Type B pancreatic cell (in vitro differentiated cells): ENCODE measurements at regions not wholly inside any gene's neighbourhood (a gene's known extent, or its start where the extent isn't known, plus 50 kb on each side); places are given as distances from the start of the nearest gene placed in this dataset.
"Not testable (repeated sequence)": the region's sequence is repeated elsewhere in the genome, so short reads cannot be mapped to it uniquely, and the experiment has no call there.

Source experiments
- DNase-seq: peaks from one replicate; pipeline ENCODE4 v3.0.0; 2021; ENCODE audit warnings: mixed read lengths; ENCODE audit not compliant: unreplicated experiment; ENCODE audit errors: extremely low spot score
- H3K27ac Mint-ChIP-seq: 2 replicates; pipeline ENCODE4 v1.8.0; 2021; ENCODE audit warnings: mild to moderate bottlenecking, mixed read lengths
- H3K27me3 Mint-ChIP-seq: 2 replicates; pipeline ENCODE4 v1.8.0; 2021; ENCODE audit warnings: mixed read lengths
- H3K36me3 Mint-ChIP-seq: 2 replicates; pipeline ENCODE4 v1.8.0; 2021; ENCODE audit warnings: mixed read lengths
- H3K4me1 Mint-ChIP-seq: one replicate; pipeline ENCODE4 v1.8.0; 2021; ENCODE audit warnings: mixed read lengths; ENCODE audit not compliant: unreplicated experiment
- H3K4me3 Mint-ChIP-seq: 2 replicates; pipeline ENCODE4 v1.8.0; 2021; ENCODE audit warnings: mild to moderate bottlenecking, mixed read lengths
- H3K9me3 Mint-ChIP-seq: 2 replicates; pipeline ENCODE4 v1.8.0; 2021; ENCODE audit warnings: mixed read lengths
- TF ChIP-seq, protein P1 (sequence below): fragments of 200-600 bp; sonication (generic); conservative IDR thresholded peaks from 2 replicates; pipeline ENCODE4 v1.5.0; 2021; ENCODE audit warnings: antibody characterized with exemption, mild to moderate bottlenecking

DNA sequence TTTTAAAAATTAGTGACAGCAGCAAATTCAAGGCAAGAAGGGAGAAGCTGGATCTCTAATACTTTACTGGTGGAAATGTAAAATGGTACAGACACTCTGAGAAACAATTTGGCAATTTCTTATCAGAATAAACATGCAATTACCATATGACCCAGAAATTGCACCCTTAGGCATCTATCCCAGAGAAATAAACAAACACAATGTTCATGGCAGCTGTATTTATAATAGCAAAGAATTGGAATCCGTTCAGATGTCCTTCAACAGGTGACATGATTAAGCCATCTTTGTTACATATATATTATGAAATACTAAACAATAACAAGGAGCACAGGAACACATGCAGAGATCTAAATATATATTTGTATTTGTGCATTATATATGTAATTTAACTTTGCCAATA, 756.5 kb downstream of the SLITRK1 start:
- Mint-ChIP-seq H3K9me3 (no peaks in the 10 kb centered on the region), H3K27ac (no peak overlapping the region), H3K27me3 (no peaks in the 10 kb centered on the region), H3K4me3 (no peak overlapping the region), H3K36me3 (no peaks in the 10 kb centered on the region), H3K4me1 (no peaks in the 10 kb centered on the region)
- DNase-seq, result no peak
- TF ChIP-seq, protein P1, sequence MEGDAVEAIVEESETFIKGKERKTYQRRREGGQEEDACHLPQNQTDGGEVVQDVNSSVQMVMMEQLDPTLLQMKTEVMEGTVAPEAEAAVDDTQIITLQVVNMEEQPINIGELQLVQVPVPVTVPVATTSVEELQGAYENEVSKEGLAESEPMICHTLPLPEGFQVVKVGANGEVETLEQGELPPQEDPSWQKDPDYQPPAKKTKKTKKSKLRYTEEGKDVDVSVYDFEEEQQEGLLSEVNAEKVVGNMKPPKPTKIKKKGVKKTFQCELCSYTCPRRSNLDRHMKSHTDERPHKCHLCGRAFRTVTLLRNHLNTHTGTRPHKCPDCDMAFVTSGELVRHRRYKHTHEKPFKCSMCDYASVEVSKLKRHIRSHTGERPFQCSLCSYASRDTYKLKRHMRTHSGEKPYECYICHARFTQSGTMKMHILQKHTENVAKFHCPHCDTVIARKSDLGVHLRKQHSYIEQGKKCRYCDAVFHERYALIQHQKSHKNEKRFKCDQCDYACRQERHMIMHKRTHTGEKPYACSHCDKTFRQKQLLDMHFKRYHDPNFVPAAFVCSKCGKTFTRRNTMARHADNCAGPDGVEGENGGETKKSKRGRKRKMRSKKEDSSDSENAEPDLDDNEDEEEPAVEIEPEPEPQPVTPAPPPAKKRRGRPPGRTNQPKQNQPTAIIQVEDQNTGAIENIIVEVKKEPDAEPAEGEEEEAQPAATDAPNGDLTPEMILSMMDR, result no peak

DNA sequence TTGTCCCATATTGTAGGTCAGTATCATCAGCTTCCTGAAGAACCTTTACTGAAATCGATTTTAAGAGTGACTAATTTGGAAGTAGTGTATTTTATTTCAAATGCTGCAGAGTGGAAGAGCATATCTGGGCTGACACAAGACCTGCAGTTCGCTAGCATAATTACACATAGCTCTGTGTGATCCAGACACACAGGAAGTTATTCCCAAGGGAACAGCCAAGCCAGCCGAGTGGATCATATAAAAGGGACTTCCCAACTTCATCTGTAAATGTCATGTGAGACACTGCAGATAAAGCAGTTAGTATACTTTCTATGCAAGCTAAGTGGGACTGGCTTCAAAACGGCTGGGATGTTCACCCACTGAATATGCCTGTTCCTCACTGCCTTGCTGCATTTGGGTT, 760.4 kb downstream of the SLITRK1 start:
- no peaks in the 10 kb centered on the region for H3K9me3 Mint-ChIP-seq
- H3K4me1 Mint-ChIP-seq, result no peaks in the 10 kb centered on the region
- H3K4me3 Mint-ChIP-seq, result no peak overlapping the region
- H3K36me3 Mint-ChIP-seq, result no peaks in the 10 kb centered on the region
- H3K27me3 Mint-ChIP-seq, result no peaks in the 10 kb centered on the region
- H3K27ac Mint-ChIP-seq, result no peak overlapping the region
- DNase-seq, result no peak
- TF ChIP-seq, protein P1, result no peak

DNA sequence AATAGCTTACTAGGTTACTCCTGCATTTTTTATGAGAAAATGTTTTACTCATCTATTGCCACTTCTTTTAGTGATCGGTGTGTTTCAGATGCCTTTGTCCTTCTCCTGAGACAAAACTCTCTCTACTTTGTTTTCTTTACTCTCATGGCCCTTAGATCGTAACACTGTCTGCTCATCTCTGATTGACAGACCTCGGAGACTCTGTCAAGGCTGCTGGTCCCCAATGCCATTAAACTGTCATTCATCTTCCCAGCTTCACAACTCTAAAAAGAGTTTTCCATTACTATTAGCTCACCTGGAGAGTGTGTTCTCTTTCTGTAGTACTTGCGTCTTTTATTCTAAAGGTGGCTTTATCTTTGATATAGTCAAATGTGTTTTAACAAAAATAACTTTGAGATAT, 765.2 kb downstream of the SLITRK1 start:
- TF ChIP-seq, protein P1, result no peak
- H3K27ac Mint-ChIP-seq, result no peak overlapping the region
- no peaks in the 10 kb centered on the region for H3K4me1 Mint-ChIP-seq
- H3K9me3 Mint-ChIP-seq, result no peaks in the 10 kb centered on the region
- DNase-seq, result no peak
- H3K36me3 Mint-ChIP-seq, result no peaks in the 10 kb centered on the region
- no peak overlapping the region for H3K4me3 Mint-ChIP-seq
- no peaks in the 10 kb centered on the region for H3K27me3 Mint-ChIP-seq

DNA sequence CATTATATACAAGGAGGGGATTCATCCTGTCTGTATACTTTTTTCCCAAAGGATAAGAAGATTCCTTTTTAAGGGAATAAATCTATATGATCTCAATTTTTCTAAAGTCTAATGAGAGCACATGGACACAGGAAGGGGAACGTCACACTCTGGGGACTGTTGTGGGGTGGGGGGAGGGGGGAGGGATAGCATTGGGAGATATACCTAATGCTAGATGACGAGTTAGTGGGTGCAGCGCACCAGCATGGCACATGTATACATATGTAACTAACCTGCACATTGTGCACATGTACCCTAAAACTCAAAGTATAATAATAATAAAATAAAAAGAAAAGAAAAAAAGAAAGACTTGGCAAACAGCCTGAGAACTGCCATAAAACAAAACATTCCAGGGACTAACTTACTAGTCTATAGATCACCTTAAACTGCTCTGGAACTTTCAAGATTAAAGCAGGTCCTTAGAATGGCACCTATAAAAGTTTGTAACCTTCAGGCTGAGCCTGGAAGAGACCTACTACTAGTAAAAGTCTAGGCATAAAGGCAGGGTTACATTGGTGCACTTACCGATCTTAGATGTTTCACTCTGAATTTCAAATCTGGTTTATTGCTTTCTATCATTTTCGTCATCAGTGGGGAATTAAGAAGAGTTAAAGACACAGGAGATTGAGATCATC, 780.6 kb downstream of the SLITRK1 start:
- not testable (repeated sequence) for H3K27me3 Mint-ChIP-seq, H3K36me3 Mint-ChIP-seq, H3K9me3 Mint-ChIP-seq, H3K4me1 Mint-ChIP-seq, H3K27ac Mint-ChIP-seq, DNase-seq
- peak overlapping the region; percentile 63 for H3K4me3 Mint-ChIP-seq

DNA sequence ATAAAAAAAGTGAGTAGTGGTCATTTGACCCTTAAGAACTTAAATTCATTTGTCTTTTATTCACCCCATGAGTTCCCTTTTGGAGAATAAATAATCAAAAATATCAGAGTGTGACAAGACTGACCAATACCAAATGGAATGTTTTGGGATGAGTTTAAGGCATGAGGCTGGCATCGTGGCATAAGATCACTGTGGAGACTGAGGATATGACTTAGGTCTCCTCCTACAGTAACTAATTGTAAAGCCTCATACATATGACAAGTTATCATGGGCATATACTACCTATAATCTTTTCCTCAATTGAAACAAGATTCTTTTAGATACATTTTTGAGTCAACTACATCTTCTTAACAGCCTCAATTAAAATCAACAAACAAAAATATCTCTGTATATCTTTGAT, 782.0 kb downstream of the SLITRK1 start:
- H3K9me3 Mint-ChIP-seq, result no peaks in the 10 kb centered on the region
- H3K27me3 Mint-ChIP-seq, result no peaks in the 10 kb centered on the region
- no peaks in the 10 kb centered on the region for H3K36me3 Mint-ChIP-seq
- no peaks in the 10 kb centered on the region for H3K4me1 Mint-ChIP-seq
- TF ChIP-seq, protein P1, result no peak
- H3K4me3 Mint-ChIP-seq, result no peak overlapping the region
- no peak overlapping the region for H3K27ac Mint-ChIP-seq
- DNase-seq, result no peak

DNA sequence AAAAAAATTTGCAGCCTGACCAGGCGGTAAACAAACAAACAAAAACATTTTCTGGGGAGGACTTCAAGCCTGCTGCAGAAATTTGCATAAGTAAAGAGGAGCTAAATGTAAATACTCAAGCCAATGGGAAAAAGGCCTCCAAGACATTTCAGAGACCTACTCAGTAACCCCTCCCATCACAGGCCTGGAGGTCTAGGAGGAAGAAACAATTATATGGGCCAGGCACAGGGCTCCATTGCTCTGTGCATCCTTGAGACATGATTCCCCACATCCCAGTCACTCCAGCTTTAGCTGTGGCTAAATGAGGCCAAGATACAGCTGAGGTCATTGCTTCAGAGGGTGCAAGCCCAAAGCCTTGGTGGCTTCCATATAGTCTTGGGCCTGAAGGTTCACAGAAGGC, 793.4 kb downstream of the SLITRK1 start:
- DNase-seq, result no peak
- TF ChIP-seq, protein P1, result no peak
- no peak overlapping the region for H3K27ac Mint-ChIP-seq
- H3K9me3 Mint-ChIP-seq, result peaks cover 4% of the 10 kb centered on the region
- no peaks in the 10 kb centered on the region for H3K36me3 Mint-ChIP-seq
- no peak overlapping the region for H3K4me3 Mint-ChIP-seq
- no peaks in the 10 kb centered on the region for H3K27me3 Mint-ChIP-seq
- no peaks in the 10 kb centered on the region for H3K4me1 Mint-ChIP-seq
